ENCODE measurements at regions not wholly inside any gene's neighbourhood (a gene's known extent, or its start where the extent isn't known, plus 50 kb on each side); places are given as distances from the start of the nearest gene placed in this dataset.

GRCh38 chr6:169938262-169938701 is 186.9 kb downstream of the ERMARD start:
- no peaks in the 10 kb centered on the region for H3K4me1 ChIP-seq (ENCODE audit: control insufficient read depth in 1 of 2, insufficient read depth in 2 of 2, low read length in 2 of 2)
- intact Hi-C loops (cut with micrococcal nuclease) = no loop called here
- Mint-ChIP-seq H3K36me3 (no peaks in the 10 kb centered on the region), H3K27ac (no peak overlapping the region), H3K27me3 (ENCODE audit: low read depth in 3 of 3) (peaks cover 9 to 17% (median 13%) of the 10 kb centered on the region in 3 donors), H3K4me1 (no peaks in the 10 kb centered on the region), H3K4me3 (no peak overlapping the region), H3K9me3 (no peaks in the 10 kb centered on the region)
- WGBS (ENCODE audit: insufficient coverage) = 82% methylated on average over 4 of the region's 14 CpGs
- no peak overlapping the region for H2AFZ ChIP-seq (ENCODE audit: insufficient read depth, low read depth, low read length, poor library complexity, severe bottlenecking)
- DNase-seq = no peak
- H3K79me2 ChIP-seq (ENCODE audit: insufficient read depth, low read length) = no peaks in the 10 kb centered on the region
- no peaks in the 10 kb centered on the region for H3K27me3 ChIP-seq (ENCODE audit: control insufficient read depth in 2 of 2, insufficient read depth in 2 of 2, low read length in 2 of 2)
- no peak overlapping the region for H3K9ac ChIP-seq (ENCODE audit: insufficient read depth, low read length, poor library complexity, severe bottlenecking)
- H3K36me3 ChIP-seq (replicated peaks in 1 of 2; ENCODE audit: control insufficient read depth in 1 of 2, insufficient read depth in 2 of 2, low read length in 2 of 2) = no peaks in the 10 kb centered on the region
- H3K4me3 ChIP-seq (replicated peaks in 1 of 3; ENCODE audit: low read depth in 2 of 3, low read length in 3 of 3) = no peak overlapping the region
- no peaks in the 10 kb centered on the region for H3K9me3 ChIP-seq (replicated peaks in 1 of 2; ENCODE audit: control insufficient read depth in 1 of 2, insufficient read depth in 1 of 2, low read length in 2 of 2)
- H4K20me1 ChIP-seq (ENCODE audit: insufficient read depth, low read length) = no peaks in the 10 kb centered on the region
- TF ChIP-seq, protein P1, sequence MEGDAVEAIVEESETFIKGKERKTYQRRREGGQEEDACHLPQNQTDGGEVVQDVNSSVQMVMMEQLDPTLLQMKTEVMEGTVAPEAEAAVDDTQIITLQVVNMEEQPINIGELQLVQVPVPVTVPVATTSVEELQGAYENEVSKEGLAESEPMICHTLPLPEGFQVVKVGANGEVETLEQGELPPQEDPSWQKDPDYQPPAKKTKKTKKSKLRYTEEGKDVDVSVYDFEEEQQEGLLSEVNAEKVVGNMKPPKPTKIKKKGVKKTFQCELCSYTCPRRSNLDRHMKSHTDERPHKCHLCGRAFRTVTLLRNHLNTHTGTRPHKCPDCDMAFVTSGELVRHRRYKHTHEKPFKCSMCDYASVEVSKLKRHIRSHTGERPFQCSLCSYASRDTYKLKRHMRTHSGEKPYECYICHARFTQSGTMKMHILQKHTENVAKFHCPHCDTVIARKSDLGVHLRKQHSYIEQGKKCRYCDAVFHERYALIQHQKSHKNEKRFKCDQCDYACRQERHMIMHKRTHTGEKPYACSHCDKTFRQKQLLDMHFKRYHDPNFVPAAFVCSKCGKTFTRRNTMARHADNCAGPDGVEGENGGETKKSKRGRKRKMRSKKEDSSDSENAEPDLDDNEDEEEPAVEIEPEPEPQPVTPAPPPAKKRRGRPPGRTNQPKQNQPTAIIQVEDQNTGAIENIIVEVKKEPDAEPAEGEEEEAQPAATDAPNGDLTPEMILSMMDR (IDR thresholded peaks at IDR 0.05) = no peak
- H3K27ac ChIP-seq (ENCODE audit: low read depth in 1 of 2, low read length in 2 of 2) = no peak overlapping the region
- no peak overlapping the region for H3K4me2 ChIP-seq (replicated peaks; ENCODE audit: extremely low read depth, low read length, poor library complexity, severe bottlenecking)

DNA sequence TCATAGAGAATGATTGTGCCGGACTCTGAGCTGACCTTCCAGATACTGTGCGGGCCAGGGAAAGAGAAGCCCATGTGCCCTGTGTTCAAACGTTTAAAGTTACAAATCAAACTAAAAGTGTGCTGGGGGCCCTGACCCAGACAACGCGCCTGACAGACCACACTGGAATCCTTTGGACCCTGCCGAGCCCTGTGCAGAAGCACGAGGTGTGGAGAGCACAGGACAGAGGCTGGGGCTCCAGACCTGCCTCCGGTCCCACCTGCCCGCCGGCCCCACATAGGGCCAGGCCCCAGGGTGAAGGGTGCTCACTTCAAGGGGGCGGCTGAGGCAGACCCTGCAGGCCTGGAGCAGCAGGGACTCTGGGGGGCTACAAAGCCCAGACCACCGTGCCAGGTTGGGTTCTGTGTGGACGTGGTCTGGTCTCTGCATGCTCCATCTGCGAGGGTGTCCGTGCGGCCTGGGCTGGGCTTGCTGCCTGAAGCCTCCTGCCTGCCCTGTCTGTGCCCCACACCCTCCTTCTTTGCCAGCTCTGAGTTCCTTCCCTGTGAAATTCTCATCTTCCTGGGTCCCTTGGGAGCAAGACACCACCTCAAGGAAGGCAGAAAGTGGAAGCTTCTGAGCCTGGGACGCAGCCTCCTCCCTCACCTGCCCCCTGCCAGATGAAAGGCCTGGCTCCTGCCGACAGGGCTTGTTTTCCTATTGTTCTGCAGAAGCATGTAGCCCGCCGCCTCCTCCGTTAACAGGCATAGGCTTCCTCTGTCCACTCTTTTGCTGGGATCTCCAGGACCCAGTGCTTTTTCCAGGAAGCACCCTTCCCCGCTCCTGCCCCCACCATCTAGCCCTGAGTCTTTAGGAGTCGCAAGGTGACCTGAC is 186.2 kb downstream of the ERMARD start:
- H3K36me3 Mint-ChIP-seq = no peaks in the 10 kb centered on the region
- H3K4me3 Mint-ChIP-seq = no peak overlapping the region
- H3K4me1 Mint-ChIP-seq = no peaks in the 10 kb centered on the region
- DNase-seq = no peak
- Histone ChIP-seq H2AFZ (ENCODE audit: insufficient read depth, low read depth, low read length, poor library complexity, severe bottlenecking) (no peak overlapping the region), H3K79me2 (ENCODE audit: insufficient read depth, low read length) (no peaks in the 10 kb centered on the region), H3K4me3 (replicated peaks in 1 of 3; ENCODE audit: low read depth in 2 of 3, low read length in 3 of 3) (no peak overlapping the region), H4K20me1 (ENCODE audit: insufficient read depth, low read length) (no peaks in the 10 kb centered on the region), H3K9ac (ENCODE audit: insufficient read depth, low read length, poor library complexity, severe bottlenecking) (no peak overlapping the region), H3K27me3 (ENCODE audit: control insufficient read depth in 2 of 2, insufficient read depth in 2 of 2, low read length in 2 of 2) (no peaks in the 10 kb centered on the region), H3K36me3 (replicated peaks in 1 of 2; ENCODE audit: control insufficient read depth in 1 of 2, insufficient read depth in 2 of 2, low read length in 2 of 2) (no peaks in the 10 kb centered on the region), H3K27ac (ENCODE audit: low read depth in 1 of 2, low read length in 2 of 2) (no peak overlapping the region), H3K4me1 (ENCODE audit: control insufficient read depth in 1 of 2, insufficient read depth in 2 of 2, low read length in 2 of 2) (no peaks in the 10 kb centered on the region), H3K9me3 (replicated peaks in 1 of 2; ENCODE audit: control insufficient read depth in 1 of 2, insufficient read depth in 1 of 2, low read length in 2 of 2) (no peaks in the 10 kb centered on the region), H3K4me2 (replicated peaks; ENCODE audit: extremely low read depth, low read length, poor library complexity, severe bottlenecking) (no peak overlapping the region)
- no peak overlapping the region for H3K27ac Mint-ChIP-seq
- TF ChIP-seq, protein P1 (IDR thresholded peaks at IDR 0.05) = no peak
- H3K9me3 Mint-ChIP-seq = no peaks in the 10 kb centered on the region
- intact Hi-C loops (cut with micrococcal nuclease) = no loop called here
- peaks cover 9 to 13% (median 13%) of the 10 kb centered on the region in 3 donors for H3K27me3 Mint-ChIP-seq (ENCODE audit: low read depth in 3 of 3)
- WGBS (ENCODE audit: insufficient coverage) = 91% methylated on average over 22 of the region's 23 CpGs

All from CD14-positive monocyte (primary cell).